SH-SY5Y (cell line): ENCODE measurements at regions not wholly inside any gene's neighbourhood (a gene's known extent, or its start where the extent isn't known, plus 50 kb on each side); places are given as distances from the start of the nearest gene placed in this dataset.

Source experiments
- GATA2 ChIP-seq: IDR thresholded peaks from 2 replicates; pipeline ENCODE4 v1.6.1; 2011; ENCODE audit warnings: mild to moderate bottlenecking, low read depth, low read length
- GATA3 ChIP-seq: IDR thresholded peaks from 2 replicates; pipeline ENCODE4 v1.6.1; 2011; ENCODE audit warnings: low read depth, mild to moderate bottlenecking, low read length, moderate library complexity

GRCh38 chr18:51490860-51491259, 293.4 kb upstream of the MEX3C start:
- TF ChIP-seq GATA3 (no peak), GATA2 (no peak)

- TF ChIP-seq GATA2 (no peak), GATA3 (no peak)
Observed at GRCh38 chr18:51491678-51492372, 294.3 kb upstream of the MEX3C start.

GRCh38 chr18:51498085-51498855, 300.8 kb upstream of the MEX3C start:
- TF ChIP-seq GATA3, result no peak
- no peak for TF ChIP-seq GATA2

GRCh38 chr18:51503351-51503750, 305.9 kb upstream of the MEX3C start:
- TF ChIP-seq GATA3 (no peak), GATA2 (no peak)

GRCh38 chr18:51506811-51507210, 309.3 kb upstream of the MEX3C start:
- TF ChIP-seq GATA3 (no peak), GATA2 (no peak)

- TF ChIP-seq GATA2 (no peak), GATA3 (no peak)
Observed at GRCh38 chr18:51510020-51510419, 312.5 kb upstream of the MEX3C start.

GRCh38 chr18:51513517-51513916, 316.0 kb upstream of the MEX3C start:
- TF ChIP-seq GATA2 (no peak), GATA3 (no peak)

- TF ChIP-seq GATA2 (no peak), GATA3 (no peak)
Observed at GRCh38 chr18:51514128-51514527, 316.6 kb upstream of the MEX3C start.

GRCh38 chr18:51516478-51517038, 319.1 kb upstream of the MEX3C start:
- TF ChIP-seq GATA3, result no peak
- no peak for TF ChIP-seq GATA2

- no peak for TF ChIP-seq GATA3
- no peak for TF ChIP-seq GATA2
Observed at GRCh38 chr18:51519571-51519970, 322.1 kb upstream of the MEX3C start.

- TF ChIP-seq GATA2, result no peak
- TF ChIP-seq GATA3, result no peak
Observed at GRCh38 chr18:51520676-51521180, 323.2 kb upstream of the MEX3C start.

GRCh38 chr18:51522338-51522737, 324.9 kb upstream of the MEX3C start:
- no peak for TF ChIP-seq GATA3
- TF ChIP-seq GATA2, result no peak

- no peak for TF ChIP-seq GATA3
- no peak for TF ChIP-seq GATA2
Observed at GRCh38 chr18:51522821-51523220, 325.3 kb upstream of the MEX3C start.

- TF ChIP-seq GATA3 (no peak), GATA2 (no peak)
Observed at GRCh38 chr18:51523671-51524070, 326.2 kb upstream of the MEX3C start.

GRCh38 chr18:51525453-51526225, 328.2 kb upstream of the MEX3C start:
- TF ChIP-seq GATA2 (no peak), GATA3 (no peak)
